ENCODE measurements at regions not wholly inside any gene's neighbourhood (a gene's known extent, or its start where the extent isn't known, plus 50 kb on each side); places are given as distances from the start of the nearest gene placed in this dataset.
"Not testable (repeated sequence)": the region's sequence is repeated elsewhere in the genome, so short reads cannot be mapped to it uniquely, and the experiment has no call there.

- DNase-seq, result no peak
Measured at GRCh38 chr18:61676773-61677434, 215.9 kb downstream of the RNF152 start.

- no peak for DNase-seq
Measured at GRCh38 chr18:61669320-61669719, 223.5 kb downstream of the RNF152 start.

- no peak for DNase-seq
Measured at GRCh38 chr18:61666876-61667590, 225.8 kb downstream of the RNF152 start.

- no peak for DNase-seq
Measured at GRCh38 chr18:61664419-61665084, 228.3 kb downstream of the RNF152 start.

GRCh38 chr18:61662726-61663125, 230.1 kb downstream of the RNF152 start:
- no peak for DNase-seq

GRCh38 chr18:61658431-61658830, 234.4 kb downstream of the RNF152 start:
- no peak for DNase-seq

- no peak for DNase-seq
Measured at GRCh38 chr18:61657066-61657732, 235.6 kb downstream of the RNF152 start.

GRCh38 chr18:61655630-61656029, 237.2 kb downstream of the RNF152 start:
- no peak for DNase-seq

- DNase-seq, result no peak
Measured at GRCh38 chr18:61653823-61654551, 238.8 kb downstream of the RNF152 start.

GRCh38 chr18:61651880-61652268, 240.9 kb downstream of the RNF152 start:
- no peak for DNase-seq

- DNase-seq, result no peak
Measured at GRCh38 chr18:61651145-61651879, 241.5 kb downstream of the RNF152 start.

- DNase-seq, result no peak
Measured at GRCh38 chr18:61643884-61644647, 248.7 kb downstream of the RNF152 start.

- no peak for DNase-seq
Measured at GRCh38 chr18:61639886-61640285, 252.9 kb downstream of the RNF152 start.

GRCh38 chr18:61637905-61638595, 254.8 kb downstream of the RNF152 start:
- no peak for DNase-seq

GRCh38 chr18:61637319-61637718, 255.5 kb downstream of the RNF152 start:
- no peak for DNase-seq

- DNase-seq, result peak; percentile 55
Measured at GRCh38 chr18:61635901-61636528, 256.8 kb downstream of the RNF152 start.

- DNase-seq, result no peak
Measured at GRCh38 chr18:61628085-61628484, 264.7 kb downstream of the RNF152 start.

- DNase-seq, result not testable (repeated sequence)
Measured at GRCh38 chr18:61624631-61625030, 268.2 kb downstream of the RNF152 start.

- no peak for DNase-seq
Measured at GRCh38 chr18:61619783-61620182, 273.0 kb downstream of the RNF152 start.

Measured in left kidney (tissue), 1 donor.